ENCODE measurements at regions not wholly inside any gene's neighbourhood (a gene's known extent, or its start where the extent isn't known, plus 50 kb on each side); places are given as distances from the start of the nearest gene placed in this dataset.

- no peak for TF ChIP-seq CTCF (IDR thresholded peaks at IDR 0.05)
Observed at GRCh38 chr3:186421946-186422345, 59.9 kb upstream of the DGKG start.

GRCh38 chr3:186418671-186419145, 56.7 kb upstream of the DGKG start:
- POLR2A ChIA-PET, result no interaction called here
- CTCF ChIA-PET, result no interaction called here
- no peak overlapping the region for H3K27ac Mint-ChIP-seq
- no peaks in the 10 kb centered on the region for H3K27me3 Mint-ChIP-seq
- no peaks in the 10 kb centered on the region for H3K9me3 Mint-ChIP-seq
- no peak for TF ChIP-seq CTCF (IDR thresholded peaks at IDR 0.05)
- ATAC-seq (ENCODE audit: low read depth), result no peak
- H3K4me1 Mint-ChIP-seq, result peaks cover 16% of the 10 kb centered on the region
- no peak overlapping the region for H3K4me3 Mint-ChIP-seq
- intact Hi-C loops (cut with micrococcal nuclease), result no loop called here
- no peak for DNase-seq
- H3K36me3 Mint-ChIP-seq (ENCODE audit: low read depth), result no peaks in the 10 kb centered on the region

More at GRCh38 chr3:186421946-186422345, 59.9 kb upstream of the DGKG start:
- intact Hi-C loops (cut with micrococcal nuclease), result no loop called here
- no peaks in the 10 kb centered on the region for H3K9me3 Mint-ChIP-seq
- CTCF ChIA-PET, result no interaction called here
- H3K4me1 Mint-ChIP-seq, result peaks cover 15% of the 10 kb centered on the region
- POLR2A ChIA-PET, result interaction anchor here (1.0 kb wide), 1 partner anchor 8 kb away, joined by 3 read pairs; no protein-coding TSS in a partner anchor
- no peak overlapping the region for H3K27ac Mint-ChIP-seq
- no peak for DNase-seq
- H3K4me3 Mint-ChIP-seq, result no peak overlapping the region
- no peaks in the 10 kb centered on the region for H3K36me3 Mint-ChIP-seq (ENCODE audit: low read depth)
- H3K27me3 Mint-ChIP-seq, result no peaks in the 10 kb centered on the region
- no peak for ATAC-seq (ENCODE audit: low read depth)

- ATAC-seq (ENCODE audit: low read depth) (no peak), DNase-seq (no peak)
- Mint-ChIP-seq H3K27ac (no peak overlapping the region), H3K4me1 (peaks cover 22% of the 10 kb centered on the region), H3K36me3 (ENCODE audit: low read depth) (no peaks in the 10 kb centered on the region), H3K4me3 (no peak overlapping the region), H3K27me3 (no peaks in the 10 kb centered on the region), H3K9me3 (no peaks in the 10 kb centered on the region)
- no peak for TF ChIP-seq CTCF (IDR thresholded peaks at IDR 0.05)
- POLR2A ChIA-PET, result no interaction called here
- intact Hi-C loops (cut with micrococcal nuclease), result no loop called here
- CTCF ChIA-PET, result no interaction called here
Observed at GRCh38 chr3:186417791-186418190, 55.8 kb upstream of the DGKG start.

GRCh38 chr3:186414735-186415419, 52.8 kb upstream of the DGKG start:
- ChIA-PET CTCF (interaction anchor here (1.4 kb wide), 1 partner anchor 155 kb away, joined by 5 read pairs; no protein-coding TSS in a partner anchor), POLR2A (interaction anchor here (1.0 kb wide), 1 partner anchor 7 kb away, joined by 3 read pairs; no protein-coding TSS in a partner anchor)
- H3K36me3 Mint-ChIP-seq (ENCODE audit: low read depth), result no peaks in the 10 kb centered on the region
- H3K9me3 Mint-ChIP-seq, result no peaks in the 10 kb centered on the region
- intact Hi-C loops (cut with micrococcal nuclease), result loop anchor here (5.0 kb wide), 1 partner anchor 97 kb away; no protein-coding TSS in a partner anchor
- ATAC-seq (ENCODE audit: low read depth), result no peak
- no peak for DNase-seq
- no peak for TF ChIP-seq CTCF (IDR thresholded peaks at IDR 0.05)
- peaks cover 22% of the 10 kb centered on the region for H3K4me1 Mint-ChIP-seq
- peak overlapping the region; percentile 76 for H3K4me3 Mint-ChIP-seq
- peaks cover 2% of the 10 kb centered on the region for H3K27me3 Mint-ChIP-seq
- H3K27ac Mint-ChIP-seq, result no peak overlapping the region

- Mint-ChIP-seq H3K4me3 (peak overlapping the region; percentile 76), H3K36me3 (ENCODE audit: low read depth) (no peaks in the 10 kb centered on the region), H3K27ac (peak overlapping the region; percentile 47), H3K27me3 (peaks cover 2% of the 10 kb centered on the region), H3K9me3 (no peaks in the 10 kb centered on the region), H3K4me1 (peaks cover 22% of the 10 kb centered on the region)
- intact Hi-C loops (cut with micrococcal nuclease), result loop anchor here (5.0 kb wide), 1 partner anchor 98 kb away; no protein-coding TSS in a partner anchor
- no peak for TF ChIP-seq CTCF (IDR thresholded peaks at IDR 0.05)
- ATAC-seq (ENCODE audit: low read depth) (peak; percentile 75), DNase-seq (no peak)
- ChIA-PET CTCF (interaction anchor here (1.4 kb wide), 1 partner anchor 154 kb away, joined by 5 read pairs; no protein-coding TSS in a partner anchor), POLR2A (interaction anchor here (0.6 to 1.0 kb wide), 3 partner anchors 9 to 359 kb away, joined by 3 to 4 read pairs (median 3); no protein-coding TSS in a partner anchor)
Observed at GRCh38 chr3:186413615-186414415, 51.8 kb upstream of the DGKG start.
